H54 (cell line): ENCODE measurements at regions not wholly inside any gene's neighbourhood (a gene's known extent, or its start where the extent isn't known, plus 50 kb on each side); places are given as distances from the start of the nearest gene placed in this dataset.

ENCODE experiments used
- DNase-seq: peaks from one replicate; pipeline ENCODE4 v3.0.0; 2011; ENCODE audit warnings: low spot score, mixed read lengths; ENCODE audit not compliant: insufficient read length
- FAIRE-seq: peaks from 3 replicates; lab custom pipeline; 2011; peaks lifted over from hg19 to GRCh38; lab: Jason Lieb, UNC
- POLR2A ChIP-seq: IDR thresholded peaks from 2 replicates; pipeline ENCODE4 v1.6.1; 2011; ENCODE audit warnings: low read depth, mild to moderate bottlenecking, low read length

DNA sequence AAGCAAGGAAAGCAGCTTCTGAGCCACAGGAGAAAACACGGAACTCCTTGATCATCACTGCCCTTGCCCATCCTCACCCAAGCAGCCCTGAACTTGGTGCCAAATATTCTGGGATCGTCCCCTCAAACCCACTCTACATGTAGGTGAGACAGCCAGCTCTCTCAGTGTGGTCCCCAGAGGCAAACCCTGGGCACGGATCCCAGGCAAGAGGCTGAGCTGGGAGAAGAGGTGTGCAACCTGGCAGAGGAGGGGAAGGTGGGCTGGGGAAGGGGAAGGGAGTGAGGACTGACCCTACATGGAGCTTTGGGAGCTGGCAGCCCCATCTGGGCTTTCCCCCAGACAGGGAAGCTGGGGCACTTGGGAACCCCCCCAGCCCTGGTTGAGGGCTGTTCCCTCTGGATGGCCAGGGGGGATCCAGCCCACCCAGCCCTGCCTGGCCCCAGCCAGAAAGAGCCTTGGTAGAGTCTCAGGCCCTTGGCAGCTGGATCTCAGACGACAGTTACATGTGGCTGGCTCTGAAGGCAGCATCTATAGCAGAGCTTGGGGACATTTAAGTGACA, 186.2 kb upstream of the CST7 start:
- FAIRE-seq, result no peak
- no peak for TF ChIP-seq POLR2A

DNA sequence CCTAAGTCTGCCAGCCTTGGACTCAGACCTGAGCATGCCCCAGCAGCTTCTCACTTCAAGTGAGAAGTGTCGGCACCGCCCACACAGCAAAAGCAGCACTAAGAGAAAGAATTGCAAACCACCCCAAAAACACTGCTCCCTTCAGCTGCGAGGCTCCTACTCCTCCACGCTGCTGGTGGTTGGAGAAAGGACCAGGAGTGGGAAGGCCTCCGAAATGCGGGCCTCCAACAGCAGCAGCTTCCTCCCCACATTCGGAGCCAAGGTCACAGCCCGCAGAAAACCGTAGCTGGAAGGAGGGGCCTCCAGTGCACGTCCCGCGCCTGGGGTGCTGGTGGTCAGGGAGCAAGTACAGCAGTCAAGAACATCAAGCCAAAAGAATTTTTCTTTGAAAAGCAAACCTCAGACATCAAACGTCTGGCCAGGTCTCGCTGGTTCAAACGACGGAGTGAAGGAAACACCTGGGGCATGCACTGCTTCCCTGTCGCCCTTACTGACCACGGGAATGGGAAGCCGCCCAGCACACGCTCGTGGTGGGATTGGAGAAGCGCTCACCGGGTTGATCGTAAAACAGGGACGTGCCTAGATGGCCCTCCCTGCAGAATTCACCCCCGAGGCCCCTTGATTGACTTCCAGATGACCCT, 185.6 kb upstream of the CST7 start:
- DNase-seq (no peak), FAIRE-seq (no peak)
- TF ChIP-seq POLR2A, result no peak

More for the DNA sequence above, 186.2 kb upstream of the CST7 start:
- no peak for DNase-seq

DNA sequence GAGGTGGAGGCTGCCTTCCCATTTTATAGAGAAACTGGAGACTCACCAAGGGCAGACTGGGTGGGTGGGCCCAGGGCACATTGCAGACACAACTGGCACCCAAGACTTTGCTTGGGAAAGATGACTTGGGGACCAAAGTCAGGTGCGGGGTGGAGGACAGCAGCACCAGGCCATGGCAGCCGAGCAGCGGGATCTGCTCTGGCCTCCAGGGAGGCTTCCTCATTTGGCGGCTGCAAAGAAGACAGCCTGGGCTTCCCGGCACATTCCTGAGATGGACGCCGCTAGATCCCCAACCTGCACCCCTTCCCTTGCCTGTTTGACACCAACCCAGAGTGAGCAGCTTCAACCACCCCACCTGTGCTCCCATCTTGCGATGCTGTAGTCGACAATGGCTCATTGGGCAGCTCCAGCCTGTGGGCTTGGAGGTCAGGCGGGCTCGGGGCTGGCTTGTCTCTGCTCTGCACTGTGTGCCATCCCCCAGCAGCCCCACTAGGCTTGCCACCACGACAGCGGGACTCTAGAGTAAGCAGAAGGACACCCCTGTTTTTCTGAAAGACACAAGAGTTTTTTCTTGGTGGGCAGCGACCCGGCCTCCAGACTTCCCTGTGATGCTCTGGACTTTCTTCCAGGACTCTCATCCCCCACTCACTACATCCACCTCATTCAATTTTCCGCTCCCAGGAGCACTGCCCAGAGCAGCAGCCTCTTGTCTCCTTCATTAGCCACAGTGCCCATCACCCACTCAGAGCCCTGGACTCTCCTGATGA, 184.9 kb upstream of the CST7 start:
- no peak for TF ChIP-seq POLR2A
- no peak for DNase-seq
- FAIRE-seq, result no peak

DNA sequence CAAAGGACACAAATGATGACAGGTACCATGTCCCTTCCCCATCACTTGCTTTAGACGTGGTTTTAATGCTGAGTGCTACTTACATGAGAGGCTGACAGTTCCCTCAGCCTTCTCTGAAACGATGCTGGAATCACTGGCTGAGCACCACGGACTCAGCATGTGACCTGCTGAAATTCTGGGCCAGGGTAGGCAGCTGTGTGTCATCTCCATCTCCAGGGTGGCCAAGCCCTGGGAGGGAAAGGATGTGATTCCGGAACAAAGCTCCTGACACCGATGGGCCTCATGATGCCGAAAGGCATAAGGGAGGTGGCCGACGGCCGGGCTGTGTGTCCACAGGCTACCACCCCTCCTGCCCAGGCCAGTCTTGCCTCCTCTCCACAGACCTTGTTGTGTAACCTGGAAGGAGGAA, 184.3 kb upstream of the CST7 start:
- FAIRE-seq (no peak), DNase-seq (no peak)
- TF ChIP-seq POLR2A, result no peak

DNA sequence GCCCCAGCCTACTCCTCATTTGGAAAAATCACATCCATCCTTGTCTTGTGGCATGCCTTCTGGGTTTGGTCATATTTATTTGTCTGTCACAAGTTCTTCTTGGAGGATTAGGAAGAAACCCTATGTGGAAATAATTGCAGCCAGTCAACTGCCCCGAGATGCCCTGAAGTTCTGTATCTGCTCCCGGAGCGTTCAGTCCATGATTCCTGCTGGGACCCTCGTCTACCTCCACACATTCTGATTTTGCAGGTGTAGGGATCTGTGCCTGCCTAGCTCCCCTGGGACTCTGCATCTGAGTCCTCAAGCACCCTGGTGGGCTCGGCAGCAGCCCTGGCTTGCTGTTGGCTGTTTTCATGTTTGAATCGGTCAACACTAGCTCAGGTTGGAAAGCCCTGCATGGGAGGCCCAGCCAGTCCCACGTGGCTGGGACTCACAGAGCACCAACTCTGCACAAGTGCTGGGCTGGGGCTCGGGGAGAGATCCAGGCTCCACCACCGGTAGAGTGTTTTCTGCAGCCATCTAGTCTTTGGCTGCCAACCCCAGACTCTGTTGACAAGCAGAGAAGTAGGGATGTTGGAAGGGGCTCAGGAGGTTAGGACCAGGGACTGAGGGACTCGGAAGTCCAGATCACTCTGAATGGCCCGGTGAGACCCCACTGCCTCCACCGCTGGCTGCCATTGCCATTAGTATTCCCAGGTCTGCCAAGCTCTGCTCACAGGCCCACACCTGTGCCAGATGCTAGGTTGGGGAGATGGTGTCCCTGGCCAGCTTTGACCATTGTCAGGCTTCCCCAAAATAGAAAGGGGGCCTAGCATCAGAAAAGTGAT, 183.5 kb upstream of the CST7 start:
- DNase-seq (no peak), FAIRE-seq (no peak)
- no peak for TF ChIP-seq POLR2A

DNA sequence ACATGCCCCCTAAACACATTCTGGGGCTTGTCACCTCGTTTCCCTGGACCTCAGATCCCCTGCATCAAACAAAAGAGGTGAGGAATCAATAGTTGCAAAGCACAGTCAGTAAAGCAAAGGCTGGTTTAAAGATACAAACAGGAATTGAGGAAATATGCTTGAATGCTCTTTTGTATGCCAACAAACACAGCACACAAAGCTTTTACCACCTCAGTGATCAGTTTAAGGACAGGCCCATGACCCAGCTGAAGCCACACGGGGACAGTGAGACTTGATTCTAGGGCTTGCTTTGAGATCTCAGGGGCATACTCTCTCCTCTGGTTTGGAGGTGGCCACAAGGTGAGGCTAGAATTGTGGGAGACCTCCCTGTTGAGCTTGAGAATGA, 182.9 kb upstream of the CST7 start:
- DNase-seq (no peak), FAIRE-seq (no peak)
- no peak for TF ChIP-seq POLR2A

DNA sequence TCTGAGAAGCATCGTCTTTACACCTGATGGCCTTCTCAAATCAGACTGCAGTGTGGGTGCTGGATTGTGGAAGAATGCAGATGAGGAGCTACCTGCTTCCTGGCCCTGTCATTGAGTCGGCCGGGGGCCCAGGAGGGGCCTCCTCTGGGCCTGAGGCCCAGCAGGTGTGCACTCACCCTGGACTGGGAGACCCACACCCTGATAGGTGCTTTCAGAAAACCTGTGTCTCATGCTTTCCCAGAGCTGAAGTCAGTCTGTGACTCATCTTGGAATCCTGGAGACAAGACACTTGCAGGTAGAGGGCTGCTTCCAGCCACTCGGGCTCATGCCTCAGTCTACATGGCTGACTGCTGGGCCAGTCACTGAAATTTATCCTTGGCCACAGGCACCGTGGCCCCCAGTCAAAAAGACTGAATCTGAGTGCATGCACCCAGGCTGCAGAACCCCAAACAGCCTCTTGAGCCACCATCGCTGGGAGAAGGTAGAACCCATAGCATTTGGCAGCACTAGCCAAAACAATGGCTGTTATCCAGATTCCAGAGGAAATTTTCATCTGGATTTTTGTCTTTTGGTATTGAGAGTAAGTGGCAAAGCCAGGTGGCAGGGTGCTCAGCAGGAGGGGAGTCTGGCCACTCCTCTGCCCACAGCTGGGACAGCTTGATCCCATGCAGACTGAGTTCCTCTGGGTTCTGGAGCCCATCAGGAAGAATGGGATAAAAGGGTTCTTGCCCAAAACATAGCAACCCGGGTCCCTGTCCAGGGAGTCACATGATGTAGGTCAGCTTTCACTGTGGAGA, 182.0 kb upstream of the CST7 start:
- no peak for FAIRE-seq
- no peak for DNase-seq
- no peak for TF ChIP-seq POLR2A

DNA sequence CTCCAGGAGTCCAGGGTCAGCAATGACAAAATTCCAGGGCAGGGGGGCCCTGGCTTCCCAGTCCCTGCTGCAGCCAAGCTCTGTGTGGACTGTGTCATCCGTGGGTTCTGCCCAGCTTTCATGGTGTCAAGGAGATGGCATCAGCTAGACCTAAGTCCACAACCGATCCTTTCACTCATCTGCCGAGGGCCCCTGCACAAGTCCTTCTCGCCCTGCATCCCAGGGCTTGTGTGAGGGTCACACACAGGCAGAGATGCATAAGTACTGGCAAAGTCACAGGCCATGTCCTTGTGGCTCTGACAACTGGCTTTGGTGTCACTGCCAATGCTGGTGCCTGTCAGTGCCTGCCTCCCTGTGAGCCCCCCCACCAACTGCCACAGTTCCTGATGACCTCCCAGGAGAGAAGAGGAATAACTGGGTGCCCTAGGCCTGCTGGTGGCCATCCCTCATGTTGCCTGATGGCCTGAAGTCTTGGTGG, 181.4 kb upstream of the CST7 start:
- FAIRE-seq, result no peak
- no peak for TF ChIP-seq POLR2A
- DNase-seq, result no peak

DNA sequence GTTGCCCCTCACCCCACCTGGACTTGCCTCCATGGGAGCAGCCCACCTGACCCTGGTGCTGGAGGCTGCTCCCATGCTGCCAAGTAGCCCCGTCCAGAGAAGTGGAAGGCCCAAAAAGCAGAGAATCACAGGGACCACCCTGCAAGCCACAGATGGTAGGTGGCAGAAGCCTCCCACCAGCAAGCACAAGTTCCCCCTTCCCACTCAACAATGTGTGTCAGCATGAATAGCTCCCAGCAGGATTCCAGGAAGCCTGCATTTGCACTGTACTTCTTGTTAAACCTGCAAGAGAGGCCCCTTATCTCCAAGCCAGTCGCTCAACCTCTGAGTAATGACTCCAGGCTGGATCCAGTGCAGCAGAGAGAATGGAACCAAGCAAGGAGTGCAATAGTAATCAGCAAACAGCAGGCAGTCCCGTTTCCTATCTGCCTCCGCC, 180.8 kb upstream of the CST7 start:
- TF ChIP-seq POLR2A, result no peak
- DNase-seq, result no peak
- FAIRE-seq, result no peak

DNA sequence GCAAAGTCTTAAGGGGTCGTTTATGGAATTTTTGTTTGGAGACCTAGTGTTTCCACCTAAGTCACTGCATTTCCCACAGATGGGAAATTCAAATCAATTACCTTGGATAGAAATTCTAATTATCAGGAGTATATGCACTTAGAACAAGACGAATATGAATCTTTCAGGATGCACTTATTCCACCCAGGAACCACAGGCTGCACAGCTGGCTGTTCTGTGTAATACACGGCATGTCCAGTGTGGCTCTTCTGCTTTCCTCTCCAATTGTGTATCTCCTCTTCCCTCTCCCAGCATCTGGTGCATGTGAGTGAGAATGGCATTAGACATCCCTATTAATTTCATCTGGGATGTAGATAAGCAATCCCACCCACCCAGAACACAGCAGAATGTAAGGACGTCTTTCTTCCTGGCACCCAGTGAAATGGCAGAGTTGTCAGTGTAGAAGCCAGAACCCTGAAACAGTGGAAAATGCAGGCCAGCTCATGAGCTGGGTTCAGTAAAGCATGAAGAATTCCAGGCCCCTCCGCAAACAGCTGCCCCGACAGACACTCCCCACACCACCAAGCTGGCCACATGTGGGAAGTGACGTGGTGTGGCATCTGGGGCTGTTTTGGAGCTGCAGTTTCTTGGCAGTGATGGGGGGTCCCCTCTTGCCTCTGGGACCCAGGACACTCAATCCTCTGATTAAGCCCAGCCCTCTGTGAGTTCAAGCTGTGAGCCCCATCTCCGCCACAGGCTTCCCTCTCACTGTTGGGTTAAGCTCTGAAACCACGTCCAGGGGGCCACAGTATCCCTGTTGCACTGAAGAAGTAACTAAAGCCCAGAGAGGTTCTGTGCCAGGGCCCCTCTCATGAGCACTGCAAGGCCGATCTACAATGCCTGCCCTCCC, 180.1 kb upstream of the CST7 start:
- FAIRE-seq, result no peak
- no peak for TF ChIP-seq POLR2A

DNA sequence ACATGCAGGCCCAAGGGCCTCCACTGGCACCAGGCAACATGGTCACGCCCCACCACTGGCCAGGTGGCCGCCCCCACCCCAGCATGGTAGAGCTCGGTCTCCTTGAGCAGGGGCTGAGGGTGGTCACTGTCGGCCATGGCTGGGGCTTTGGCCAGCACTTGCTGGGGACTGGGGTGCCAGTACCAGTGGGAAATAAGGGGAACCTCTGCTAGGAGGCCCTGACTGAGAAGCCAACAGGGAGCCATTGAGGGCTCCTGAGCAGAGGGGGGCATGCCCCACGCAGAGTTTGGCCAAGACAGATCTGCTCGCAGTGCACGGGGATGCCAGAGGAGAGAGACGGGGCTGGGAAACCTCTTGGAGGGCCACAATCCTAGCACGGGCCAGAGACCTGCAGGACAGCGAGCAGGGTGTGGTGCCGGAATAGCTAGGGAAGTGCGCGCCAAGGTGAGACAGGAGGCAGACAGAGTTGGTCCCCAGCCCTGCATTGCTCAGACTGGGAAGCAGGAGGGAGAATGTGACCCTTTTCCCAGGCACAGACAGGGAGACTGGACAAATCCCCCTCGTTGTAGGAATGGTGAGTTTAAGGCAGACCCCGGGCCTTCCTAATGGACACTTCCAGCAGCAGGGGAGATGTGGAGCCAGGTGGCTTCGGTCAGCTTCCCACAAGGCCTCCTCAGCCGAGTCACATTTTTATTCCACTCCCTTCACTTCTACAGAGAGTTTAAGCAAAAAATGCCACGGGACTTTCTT, 179.0 kb upstream of the CST7 start:
- FAIRE-seq (no peak), DNase-seq (no peak)
- no peak for TF ChIP-seq POLR2A

More for the DNA sequence above, 180.1 kb upstream of the CST7 start:
- DNase-seq, result no peak
